ENCODE measurements at regions not wholly inside any gene's neighbourhood (a gene's known extent, or its start where the extent isn't known, plus 50 kb on each side); places are given as distances from the start of the nearest gene placed in this dataset.

DNA sequence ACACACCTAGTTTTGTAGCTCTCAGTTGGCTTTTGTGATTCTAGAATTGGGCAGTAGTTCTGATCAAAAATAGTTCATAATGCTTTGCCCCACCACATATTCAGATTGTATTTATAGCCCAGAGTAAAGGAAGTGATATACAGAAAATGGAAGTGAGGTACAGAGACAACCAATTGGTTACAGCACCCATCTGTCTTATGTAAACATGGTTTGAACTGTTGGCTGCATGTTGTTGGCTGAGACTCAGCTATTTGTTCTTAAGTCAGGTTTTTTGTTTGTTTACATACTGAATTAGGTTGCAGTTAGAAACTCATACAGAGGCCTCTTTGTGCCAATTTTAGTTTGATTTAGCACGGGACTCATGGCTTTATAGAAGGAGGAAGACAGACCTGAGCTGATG lies 158.9 kb upstream of the GPR26 start:
- no peak for TF ChIP-seq CTCF (tag by site-specific recombination; IDR thresholded peaks at IDR 0.05)
- no peak for TF ChIP-seq ZNF292 (tag by site-specific recombination; IDR thresholded peaks at IDR 0.05; ENCODE audit: borderline replicate concordance, low read depth)
- no peak for TF ChIP-seq ZNF629 (tag by site-specific recombination; IDR thresholded peaks at IDR 0.05)
- TF ChIP-seq ZBTB7A (tag by site-specific recombination; IDR thresholded peaks at IDR 0.05; ENCODE audit: low read depth) = no peak
- TF ChIP-seq ZNF274 (IDR thresholded peaks at IDR 0.05; ENCODE audit: low read length) = no peak
- TF ChIP-seq ZNF274 (tag by site-specific recombination; IDR thresholded peaks at IDR 0.05; ENCODE audit: borderline replicate concordance) = no peak
- TF ChIP-seq SP2 (tag by site-specific recombination; IDR thresholded peaks at IDR 0.05) = no peak

Measured in HEK293 (cell line).